B cell (primary cell): ENCODE measurements at regions not wholly inside any gene's neighbourhood (a gene's known extent, or its start where the extent isn't known, plus 50 kb on each side); places are given as distances from the start of the nearest gene placed in this dataset.

Experiments
- ATAC-seq: fragments of 200-7000 bp; cut with Tn5 transposase; one replicate; pipeline ENCODE4 v1.10.0; 2021; ENCODE audit warnings: low read depth, mild to moderate bottlenecking, moderate number of reproducible peaks, moderate library complexity
- CTCF ChIA-PET: fragments of 350-600 bp; sonication (Branson Sonifier 250); formaldehyde crosslinking; loops from one replicate; lab custom pipeline; 2021; ENCODE audit warnings: antibody characterized with exemption, inconsistent platforms; lab: Charles Lee
- POLR2A ChIA-PET: fragments of 350-600 bp; sonication (Branson Sonifier 250); formaldehyde crosslinking; loops from one replicate; lab custom pipeline; 2021; ENCODE audit warnings: antibody characterized with exemption; lab: Charles Lee
- DNase-seq: peaks from one replicate; pipeline ENCODE4 v3.0.0; 2013
- H2AFZ ChIP-seq: 2 replicates; pipeline ENCODE4 v1.6.1; 2012; ENCODE audit warnings: mild to moderate bottlenecking, low read depth, low read length; ENCODE audit not compliant: insufficient read depth, poor library complexity, severe bottlenecking
- H3K27ac ChIP-seq, 2 donors: 1 replicate in 1 of 2; 2 replicates in 1 of 2; pipeline ENCODE4 v1.5.1; 2012 to 2013; ENCODE audit warnings: low read length in 2 of 2, mild to moderate bottlenecking in 2 of 2, moderate library complexity in 1 of 2
- H3K27me3 ChIP-seq, 4 experiments: fragments of 200-600 bp in 1 of 4; sonication (generic) in 1 of 4; replicated peaks in 1 of 4; 1 replicate in 2 of 4; 2 replicates in 2 of 4; pipeline versions ENCODE4 v1.6.1 to v1.7.0; 2013 to 2016; ENCODE audit warnings: low read length in 3 of 4, mild to moderate bottlenecking in 2 of 4, mixed read lengths in 1 of 4, moderate library complexity in 1 of 4; ENCODE audit not compliant: insufficient read depth in 4 of 4, control insufficient read depth in 3 of 4; ENCODE audit errors: control extremely low read depth in 1 of 4
- H3K36me3 ChIP-seq, 2 experiments: replicated peaks in 1 of 2; 1 replicate in 1 of 2; 2 replicates in 1 of 2; pipeline versions ENCODE4 v1.6.1 to v1.7.1; 2013; ENCODE audit warnings: low read length in 1 of 2; ENCODE audit not compliant: insufficient read depth in 2 of 2, control insufficient read depth in 1 of 2; ENCODE audit errors: control extremely low read depth in 1 of 2, extremely low read depth in 1 of 2
- H3K4me1 ChIP-seq, 2 donors: fragments of 200-600 bp in 1 of 2; sonication (generic) in 1 of 2; 1 replicate in 1 of 2; 2 replicates in 1 of 2; pipeline versions ENCODE4 v1.5.1 to v1.6.1; 2013 to 2017; ENCODE audit warnings: low read length in 2 of 2; ENCODE audit not compliant: control insufficient read depth in 2 of 2, insufficient read depth in 2 of 2
- H3K4me2 ChIP-seq: replicated peaks from 2 replicates; pipeline ENCODE3; 2012; ENCODE audit warnings: mild to moderate bottlenecking, low read depth, low read length; ENCODE audit not compliant: poor library complexity, severe bottlenecking
- H3K4me3 ChIP-seq, 5 experiments: fragments of 200-600 bp in 1 of 5; sonication (generic) in 1 of 5; 1 replicate in 3 of 5; 2 replicates in 2 of 5; pipeline versions ENCODE4 v1.5.1 to v1.7.0; 2011 to 2016; ENCODE audit warnings: low read length in 4 of 5, mild to moderate bottlenecking in 4 of 5, low read depth in 2 of 5, control low read depth in 1 of 5, moderate library complexity in 1 of 5; ENCODE audit not compliant: insufficient read depth in 1 of 5; ENCODE audit errors: control extremely low read depth in 1 of 5, extremely low read depth in 1 of 5
- H3K79me2 ChIP-seq: fragments of 200-600 bp; sonication (generic); one replicate; pipeline ENCODE4 v1.6.0; 2016; ENCODE audit warnings: low read length; ENCODE audit not compliant: control insufficient read depth, insufficient read depth
- H3K9ac ChIP-seq: fragments of 200-600 bp; sonication (generic); 2 replicates; pipeline ENCODE4 v1.6.1; 2017; ENCODE audit warnings: mild to moderate bottlenecking, low read length, moderate library complexity
- H3K9me3 ChIP-seq, 3 donors: one replicate each; pipeline versions ENCODE4 v1.6.1 to v1.7.1; 2013; ENCODE audit warnings: low read length in 2 of 3; ENCODE audit not compliant: control insufficient read depth in 2 of 3, insufficient read depth in 1 of 3; ENCODE audit errors: control extremely low read depth in 1 of 3
- H4K20me1 ChIP-seq: 2 replicates; pipeline ENCODE4 v1.6.0; 2012; ENCODE audit warnings: mild to moderate bottlenecking, low read length; ENCODE audit not compliant: insufficient read depth, control insufficient read depth, poor library complexity, severe bottlenecking
- H3K27ac Mint-ChIP-seq: one replicate; pipeline ENCODE4 v1.8.0; 2021; ENCODE audit warnings: mixed read lengths
- H3K27me3 Mint-ChIP-seq: one replicate; pipeline ENCODE4 v1.8.0; 2021; ENCODE audit warnings: mixed read lengths
- H3K4me1 Mint-ChIP-seq: one replicate; pipeline ENCODE4 v1.8.0; 2021; ENCODE audit warnings: mixed read lengths
- H3K4me3 Mint-ChIP-seq: one replicate; pipeline ENCODE4 v1.8.0; 2021; ENCODE audit warnings: mixed read lengths
- H3K9me3 Mint-ChIP-seq: one replicate; pipeline ENCODE4 v1.8.0; 2022; ENCODE audit warnings: mixed read lengths; ENCODE audit not compliant: insufficient read depth
- CTCF ChIP-seq: fragments of 200-600 bp; IDR thresholded peaks from one replicate; pipeline ENCODE4 v1.8.0; 2022; ENCODE audit warnings: antibody characterized with exemption, mild to moderate bottlenecking
- EZH2 ChIP-seq: IDR thresholded peaks from 2 replicates; pipeline ENCODE4 v1.6.1; 2012; ENCODE audit warnings: borderline replicate concordance, low read depth, mild to moderate bottlenecking, moderate library complexity, low read length; ENCODE audit not compliant: insufficient read depth, poor library complexity, severe bottlenecking
- WGBS: methylation state at CpG from one replicate; pipeline ENCODE4 v1.1.5; 2013; ENCODE audit warnings: missing lambda C conversion rate; ENCODE audit not compliant: insufficient coverage; 5-methylcytosine and 5-hydroxymethylcytosine counted together
- intact Hi-C: fragments of 100-400 bp; cut with micrococcal nuclease; formaldehyde crosslinking; loops from one replicate; pipeline ENCODE4 v1.10.0; 2022

- Histone ChIP-seq H4K20me1 (no peaks in the 10 kb centered on the region), H3K4me2 (no peak overlapping the region), H3K79me2 (no peaks in the 10 kb centered on the region), H3K9me3 (peaks cover 0 to 8% (median 2%) of the 10 kb centered on the region in 3 donors), H3K4me3 (no peak overlapping the region), H2AFZ (no peak overlapping the region), H3K27me3 (no peaks in the 10 kb centered on the region), H3K36me3 (no peaks in the 10 kb centered on the region), H3K27ac (no peak overlapping the region), H3K4me1 (no peaks in the 10 kb centered on the region), H3K9ac (no peak overlapping the region)
- H3K27ac Mint-ChIP-seq = no peak overlapping the region
- ATAC-seq = no peak
- no peaks in the 10 kb centered on the region for H3K27me3 Mint-ChIP-seq
- TF ChIP-seq EZH2 (no peak), CTCF (no peak)
- 100% methylated on average over 6 of the region's 9 CpGs for WGBS
- H3K9me3 Mint-ChIP-seq = no peaks in the 10 kb centered on the region
- POLR2A ChIA-PET = no interaction called here
- H3K4me1 Mint-ChIP-seq = no peaks in the 10 kb centered on the region
- H3K4me3 Mint-ChIP-seq = no peak overlapping the region
- no peak for DNase-seq
- CTCF ChIA-PET = no interaction called here
- intact Hi-C loops = no loop called here
Observed at GRCh38 chr13:68076046-68076445, 845.9 kb upstream of the PCDH9 start.

DNA sequence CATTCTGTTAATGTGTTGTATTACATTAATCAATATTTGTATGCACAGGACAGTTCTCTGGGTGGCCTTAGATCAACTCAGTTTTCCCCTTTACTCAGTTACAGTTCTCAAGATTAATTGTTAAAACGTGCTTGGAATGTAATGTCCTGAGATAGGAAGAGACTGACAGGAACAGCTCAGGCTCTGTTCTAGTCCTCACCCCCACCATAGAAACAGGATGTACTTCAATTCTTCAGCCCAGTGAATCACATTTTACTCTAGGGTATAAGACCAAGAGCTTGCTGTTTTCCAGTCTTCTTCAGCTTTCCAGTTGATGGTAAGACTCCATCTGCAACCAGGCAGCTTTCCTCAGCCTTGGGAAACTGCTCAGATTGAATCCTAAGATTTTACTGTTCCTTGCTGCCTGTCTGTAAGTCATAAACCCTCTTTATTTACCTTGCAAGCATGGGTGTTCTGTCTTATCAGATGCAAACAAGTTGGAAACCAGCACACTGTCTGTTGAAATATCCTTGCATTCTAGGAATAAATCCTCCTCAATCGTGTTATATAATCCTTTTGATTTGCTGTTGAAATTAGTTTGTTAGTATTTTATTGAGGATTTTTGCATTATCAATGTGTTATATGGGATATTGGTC is 836.9 kb upstream of the PCDH9 start:
- Mint-ChIP-seq H3K4me1 (no peaks in the 10 kb centered on the region), H3K4me3 (no peak overlapping the region), H3K27ac (no peak overlapping the region), H3K27me3 (no peaks in the 10 kb centered on the region), H3K9me3 (no peaks in the 10 kb centered on the region)
- Histone ChIP-seq H2AFZ (no peak overlapping the region), H3K27me3 (no peaks in the 10 kb centered on the region), H3K79me2 (no peaks in the 10 kb centered on the region), H3K4me2 (no peak overlapping the region), H3K9ac (no peak overlapping the region), H3K9me3 (peaks cover 0 to 1% (median 0%) of the 10 kb centered on the region in 3 donors), H3K4me1 (no peaks in the 10 kb centered on the region), H3K27ac (no peak overlapping the region), H3K4me3 (no peak overlapping the region), H3K36me3 (no peaks in the 10 kb centered on the region), H4K20me1 (no peaks in the 10 kb centered on the region)
- no CpG with 5 or more reads among the region's 2 CpGs for WGBS
- intact Hi-C loops = no loop called here
- ATAC-seq = no peak
- TF ChIP-seq CTCF (no peak), EZH2 (no peak)
- ChIA-PET CTCF (no interaction called here), POLR2A (no interaction called here)
- DNase-seq = no peak
